ENCODE measurements at regions not wholly inside any gene's neighbourhood (a gene's known extent, or its start where the extent isn't known, plus 50 kb on each side); places are given as distances from the start of the nearest gene placed in this dataset.

- Histone ChIP-seq H3K27me3 (replicated peaks in 1 of 7) (no peaks in the 10 kb centered on the region), H3K27ac (no peak overlapping the region), H3K4me3 (no peak overlapping the region), H3K9me3 (no peaks in the 10 kb centered on the region), H3K4me1 (no peaks in the 10 kb centered on the region), H3K36me3 (no peaks in the 10 kb centered on the region)
- no peak for TF ChIP-seq POLR2AphosphoS5 (IDR thresholded peaks at IDR 0.05)
- TF ChIP-seq POLR2A (IDR thresholded peaks at IDR 0.05), result no peak
- TF ChIP-seq, protein P1, sequence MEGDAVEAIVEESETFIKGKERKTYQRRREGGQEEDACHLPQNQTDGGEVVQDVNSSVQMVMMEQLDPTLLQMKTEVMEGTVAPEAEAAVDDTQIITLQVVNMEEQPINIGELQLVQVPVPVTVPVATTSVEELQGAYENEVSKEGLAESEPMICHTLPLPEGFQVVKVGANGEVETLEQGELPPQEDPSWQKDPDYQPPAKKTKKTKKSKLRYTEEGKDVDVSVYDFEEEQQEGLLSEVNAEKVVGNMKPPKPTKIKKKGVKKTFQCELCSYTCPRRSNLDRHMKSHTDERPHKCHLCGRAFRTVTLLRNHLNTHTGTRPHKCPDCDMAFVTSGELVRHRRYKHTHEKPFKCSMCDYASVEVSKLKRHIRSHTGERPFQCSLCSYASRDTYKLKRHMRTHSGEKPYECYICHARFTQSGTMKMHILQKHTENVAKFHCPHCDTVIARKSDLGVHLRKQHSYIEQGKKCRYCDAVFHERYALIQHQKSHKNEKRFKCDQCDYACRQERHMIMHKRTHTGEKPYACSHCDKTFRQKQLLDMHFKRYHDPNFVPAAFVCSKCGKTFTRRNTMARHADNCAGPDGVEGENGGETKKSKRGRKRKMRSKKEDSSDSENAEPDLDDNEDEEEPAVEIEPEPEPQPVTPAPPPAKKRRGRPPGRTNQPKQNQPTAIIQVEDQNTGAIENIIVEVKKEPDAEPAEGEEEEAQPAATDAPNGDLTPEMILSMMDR (IDR thresholded peaks at IDR 0.05 in 8 of 11, conservative IDR thresholded peaks at IDR 0.05 in 3 of 11), result no peak
- WGBS, 5 donors, result 54 to 84% (median 72%) methylated on average over 2 of the region's 2 CpGs
- DNase-seq, result no peak
- intact Hi-C loops (cut with DNase I; ENCODE audit: low total_unique reads), result no loop called here
These were observed 103.4 kb upstream of the P2RY1 start for GRCh38 chr3:152731511-152731910.

- Histone ChIP-seq H3K27ac (no peak overlapping the region), H3K4me1 (no peaks in the 10 kb centered on the region), H3K27me3 (replicated peaks in 1 of 7) (no peaks in the 10 kb centered on the region), H3K9me3 (no peaks in the 10 kb centered on the region), H3K36me3 (no peaks in the 10 kb centered on the region), H3K4me3 (no peak overlapping the region)
- WGBS, 5 donors, result 92 to 98% (median 96%) methylated on average over 2 of the region's 2 CpGs
- DNase-seq, result no peak
- TF ChIP-seq POLR2AphosphoS5 (IDR thresholded peaks at IDR 0.05) (no peak), POLR2A (IDR thresholded peaks at IDR 0.05) (no peak)
- TF ChIP-seq, protein P1 (IDR thresholded peaks at IDR 0.05 in 8 of 11, conservative IDR thresholded peaks at IDR 0.05 in 3 of 11), result no peak
- intact Hi-C loops (cut with DNase I; ENCODE audit: low total_unique reads), result no loop called here
These were observed 101.3 kb upstream of the P2RY1 start for GRCh38 chr3:152733584-152734119.

- intact Hi-C loops (cut with DNase I; ENCODE audit: low total_unique reads), result no loop called here
- Histone ChIP-seq H3K4me3 (no peak overlapping the region), H3K36me3 (no peaks in the 10 kb centered on the region), H3K27me3 (replicated peaks in 1 of 7) (no peaks in the 10 kb centered on the region), H3K4me1 (no peaks in the 10 kb centered on the region), H3K9me3 (no peaks in the 10 kb centered on the region), H3K27ac (no peak overlapping the region)
- TF ChIP-seq POLR2A (IDR thresholded peaks at IDR 0.05), result no peak
- TF ChIP-seq, protein P1 (IDR thresholded peaks at IDR 0.05 in 8 of 11, conservative IDR thresholded peaks at IDR 0.05 in 3 of 11), result no peak
- TF ChIP-seq POLR2AphosphoS5 (IDR thresholded peaks at IDR 0.05), result no peak
- 62 to 77% (median 71%) methylated on average over 6 of the region's 6 CpGs for WGBS, 5 donors
- DNase-seq, result no peak
These were observed 97.7 kb upstream of the P2RY1 start for GRCh38 chr3:152737021-152737908.

GRCh38 chr3:152738656-152739055 lies 96.3 kb upstream of the P2RY1 start:
- Histone ChIP-seq H3K27ac (no peak overlapping the region), H3K4me3 (no peak overlapping the region), H3K36me3 (no peaks in the 10 kb centered on the region), H3K27me3 (replicated peaks in 1 of 7) (no peaks in the 10 kb centered on the region), H3K4me1 (no peaks in the 10 kb centered on the region), H3K9me3 (no peaks in the 10 kb centered on the region)
- intact Hi-C loops (cut with DNase I; ENCODE audit: low total_unique reads), result no loop called here
- TF ChIP-seq POLR2AphosphoS5 (IDR thresholded peaks at IDR 0.05) (no peak), POLR2A (IDR thresholded peaks at IDR 0.05) (no peak)
- TF ChIP-seq, protein P1 (IDR thresholded peaks at IDR 0.05 in 8 of 11, conservative IDR thresholded peaks at IDR 0.05 in 3 of 11), result no peak
- DNase-seq, result no peak
- WGBS, 5 donors, result 28 to 50% (median 33%) methylated on average over 2 of the region's 2 CpGs
